ENCODE measurements at regions not wholly inside any gene's neighbourhood (a gene's known extent, or its start where the extent isn't known, plus 50 kb on each side); places are given as distances from the start of the nearest gene placed in this dataset.

- TF ChIP-seq GATA2 (IDR thresholded peaks at IDR 0.05; ENCODE audit: low read depth, low read length) (no peak), GATA3 (IDR thresholded peaks at IDR 0.05; ENCODE audit: low read depth, low read length) (no peak)
Observed at GRCh38 chr3:104461431-104461830, 905.3 kb upstream of the ALCAM start.
